BJ (cell line): ENCODE measurements at regions not wholly inside any gene's neighbourhood (a gene's known extent, or its start where the extent isn't known, plus 50 kb on each side); places are given as distances from the start of the nearest gene placed in this dataset.

Source experiments
- CTCF ChIA-PET: fragments of 350-600 bp; formaldehyde crosslinking; extraction: SDS; loops from one replicate; lab custom pipeline; 2021; ENCODE audit warnings: antibody characterized with exemption, inconsistent platforms; lab: Yijun Ruan, JAX
- POLR2A ChIA-PET: fragments of 300-600 bp; sonication (Branson Sonifier 250); formaldehyde crosslinking; extraction: SDS; loops from one replicate; lab custom pipeline; 2021; ENCODE audit warnings: antibody characterized with exemption; lab: Charles Lee
- DNase-seq: peaks from one replicate; pipeline ENCODE4 v3.0.0-alpha.2; 2011; ENCODE audit warnings: low read depth
- H3K27me3 ChIP-seq: 2 replicates; pipeline ENCODE4 v1.6.0; 2011; ENCODE audit warnings: low read length; ENCODE audit not compliant: control insufficient read depth, insufficient read depth
- H3K36me3 ChIP-seq: 2 replicates; pipeline ENCODE4 v1.5.1; 2011; ENCODE audit warnings: low read length; ENCODE audit not compliant: control insufficient read depth, insufficient read depth
- H3K4me3 ChIP-seq: 2 replicates; pipeline ENCODE4 v1.5.1; 2011; ENCODE audit warnings: low read depth, mild to moderate bottlenecking, control low read depth, low read length
- CTCF ChIP-seq: IDR thresholded peaks from 2 replicates; pipeline ENCODE4 v1.5.1; 2011; ENCODE audit warnings: low read depth, mild to moderate bottlenecking, control low read depth, inconsistent platforms, low read length, moderate library complexity; ENCODE audit not compliant: insufficient read depth

DNA sequence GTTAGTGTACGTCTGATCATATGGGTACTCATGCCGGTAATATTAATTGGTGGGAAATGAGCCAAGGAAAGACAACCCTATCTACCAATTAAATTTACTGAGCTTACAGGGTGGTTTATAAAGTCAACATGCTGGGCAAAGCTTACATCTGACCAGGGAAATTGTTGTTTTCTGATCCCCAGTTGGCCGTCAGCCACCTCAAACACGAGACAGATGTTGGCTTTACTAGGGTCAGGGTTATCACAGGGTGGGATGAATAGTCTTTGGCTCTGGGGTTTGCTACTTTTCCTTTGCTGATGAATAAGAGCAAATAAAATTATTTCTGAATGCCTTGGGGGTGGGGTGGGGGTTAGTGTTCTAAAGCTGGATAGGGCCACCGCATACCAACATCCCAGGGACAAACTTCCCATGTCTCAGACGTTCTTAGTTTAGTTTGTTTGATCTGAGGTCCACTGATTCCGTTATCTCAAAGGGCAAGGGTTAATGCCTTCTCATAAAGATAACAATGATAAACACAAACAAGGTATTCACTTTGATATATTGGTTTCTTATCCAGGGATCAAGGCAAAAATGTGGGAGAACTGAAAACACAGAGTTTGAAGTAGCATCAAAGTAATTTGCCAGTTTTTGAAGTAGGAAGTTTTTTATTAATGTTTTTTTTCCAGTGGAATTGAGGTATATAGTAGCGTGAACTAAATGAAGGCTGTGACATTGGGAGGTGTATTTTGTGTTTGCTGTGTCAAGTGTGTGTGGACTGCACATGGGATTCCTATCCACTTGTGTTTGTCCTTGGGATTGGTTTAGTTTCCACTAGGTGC is 109.1 kb upstream of the RPS23 start:
- DNase-seq, result no peak
- ChIA-PET POLR2A (no interaction called here), CTCF (interaction anchor here (1.1 to 1.5 kb wide), 2 partner anchors 11 to 22 kb away, joined by 3 to 4 read pairs; no protein-coding TSS in a partner anchor)
- no peaks in the 10 kb centered on the region for H3K27me3 ChIP-seq
- no peaks in the 10 kb centered on the region for H3K36me3 ChIP-seq
- no peak for TF ChIP-seq CTCF
- no peak overlapping the region for H3K4me3 ChIP-seq

DNA sequence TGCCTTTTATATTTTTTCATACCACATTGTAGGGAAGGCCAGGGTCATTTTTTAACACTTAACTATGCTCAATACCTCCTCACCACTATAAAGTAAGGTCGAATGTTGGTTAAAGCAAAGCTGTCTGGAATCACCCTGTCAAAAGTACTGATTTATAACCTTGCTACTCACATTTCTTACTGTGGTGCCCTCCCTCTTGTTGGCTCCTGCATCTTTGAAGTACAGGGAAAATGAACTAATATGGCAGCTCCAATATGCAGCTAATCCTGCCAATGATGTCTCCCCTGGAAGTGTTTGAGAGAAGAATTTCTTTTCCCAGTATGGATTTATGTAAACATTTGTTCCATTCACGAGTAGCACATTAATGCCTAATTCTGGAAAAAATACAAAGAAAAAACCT is 108.4 kb upstream of the RPS23 start:
- DNase-seq, result no peak
- CTCF ChIA-PET, result interaction anchor here (1.5 kb wide), 1 partner anchor 10 kb away, joined by 4 read pairs; no protein-coding TSS in a partner anchor
- Histone ChIP-seq H3K4me3 (no peak overlapping the region), H3K36me3 (no peaks in the 10 kb centered on the region), H3K27me3 (no peaks in the 10 kb centered on the region)
- POLR2A ChIA-PET, result no interaction called here
- no peak for TF ChIP-seq CTCF

DNA sequence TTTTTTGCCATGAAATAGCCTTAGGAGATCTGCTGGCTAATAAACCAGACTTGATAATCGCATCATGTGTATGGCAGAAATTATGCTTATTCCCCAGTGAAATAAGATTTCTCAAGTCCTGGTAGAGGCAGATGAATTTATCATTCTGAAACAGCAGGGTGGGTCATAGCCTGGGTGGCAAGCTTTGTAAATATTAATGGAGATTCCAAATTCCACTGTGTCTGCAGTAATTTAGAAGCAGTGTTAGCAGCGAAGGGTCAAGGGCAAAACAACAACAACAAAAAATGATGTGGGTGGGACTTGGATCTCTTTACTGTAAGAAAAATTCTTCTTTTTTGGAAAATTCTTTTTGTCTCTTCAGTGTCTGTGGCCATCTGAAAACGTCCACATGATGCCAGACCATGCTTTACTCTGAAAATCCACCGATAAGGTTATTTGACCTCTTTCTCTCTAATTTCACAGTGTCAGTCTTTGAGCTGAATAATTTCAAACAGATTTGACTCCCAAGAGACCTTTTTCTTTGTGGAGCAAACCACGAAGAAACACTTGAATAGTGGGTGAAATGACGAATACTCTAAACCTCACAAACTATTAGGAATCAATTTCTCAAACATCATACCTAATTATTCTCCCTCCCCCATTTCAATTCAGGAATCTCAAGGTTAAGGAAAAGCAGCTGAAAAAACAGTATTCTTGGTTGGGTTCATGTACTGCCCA is 106.0 kb upstream of the RPS23 start:
- ChIA-PET POLR2A (interaction anchor here (0.6 kb wide), 1 partner anchor 1172 kb away, joined by 6 read pairs; no protein-coding TSS in a partner anchor), CTCF (interaction anchor here (0.8 to 1.9 kb wide), 4 partner anchors 12 to 22 kb away, joined by 3 to 5 read pairs (median 3); no protein-coding TSS in a partner anchor)
- H3K36me3 ChIP-seq, result no peaks in the 10 kb centered on the region
- no peak overlapping the region for H3K4me3 ChIP-seq
- H3K27me3 ChIP-seq, result no peaks in the 10 kb centered on the region
- no peak for TF ChIP-seq CTCF
- no peak for DNase-seq

DNA sequence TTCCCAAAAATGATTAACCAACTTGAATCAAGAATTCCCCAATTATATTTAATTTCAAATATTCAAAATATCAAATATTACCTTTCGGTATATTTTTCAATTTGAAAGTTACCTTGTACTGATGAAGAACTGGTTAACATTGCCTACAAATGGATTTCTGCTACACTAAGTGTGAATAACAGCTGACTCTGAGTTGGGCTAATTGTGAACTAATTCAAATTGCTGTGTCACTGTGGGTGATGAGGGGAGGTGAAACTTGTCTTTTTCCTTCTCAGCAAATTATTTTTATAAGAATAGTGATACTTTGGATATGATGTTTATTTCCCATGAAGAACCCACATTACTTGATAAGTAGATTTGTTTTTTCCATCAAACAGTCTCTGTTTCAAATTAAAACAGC is 103.4 kb upstream of the RPS23 start:
- Histone ChIP-seq H3K4me3 (no peak overlapping the region), H3K27me3 (no peaks in the 10 kb centered on the region), H3K36me3 (no peaks in the 10 kb centered on the region)
- CTCF ChIA-PET, result interaction anchor here (0.6 kb wide), 1 partner anchor 9 kb away, joined by 3 read pairs; no protein-coding TSS in a partner anchor
- no peak for TF ChIP-seq CTCF
- POLR2A ChIA-PET, result no interaction called here
- no peak for DNase-seq

DNA sequence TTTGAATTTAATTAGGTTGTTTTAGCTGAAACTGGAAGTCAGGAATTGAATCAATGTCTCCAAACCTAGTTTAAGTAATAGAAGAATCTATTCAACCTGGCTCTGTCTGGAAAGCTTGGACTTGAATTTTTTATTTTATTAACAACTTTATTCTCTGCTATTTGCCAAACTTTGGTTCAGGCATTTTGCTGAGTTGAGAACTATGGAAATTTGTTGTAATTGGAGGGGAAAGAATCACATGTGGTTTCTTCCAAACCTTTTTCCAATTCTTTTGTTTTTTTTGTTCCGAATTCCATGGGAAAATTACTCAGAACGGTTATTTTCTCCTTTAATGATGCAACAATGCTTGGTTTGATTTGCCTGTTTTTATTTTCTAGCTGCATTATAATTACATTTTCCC is 98.2 kb upstream of the RPS23 start:
- POLR2A ChIA-PET, result no interaction called here
- Histone ChIP-seq H3K27me3 (no peaks in the 10 kb centered on the region), H3K36me3 (no peaks in the 10 kb centered on the region), H3K4me3 (no peak overlapping the region)
- no peak for DNase-seq
- CTCF ChIA-PET, result interaction anchor here (1.2 to 1.9 kb wide), 2 partner anchors 11 to 12 kb away, joined by 4 to 7 read pairs; no protein-coding TSS in a partner anchor
- TF ChIP-seq CTCF, result no peak
